ENCODE measurements at regions not wholly inside any gene's neighbourhood (a gene's known extent, or its start where the extent isn't known, plus 50 kb on each side); places are given as distances from the start of the nearest gene placed in this dataset.
A peak's percentile ranks its signal among the peaks of the same experiment; 100 is the strongest.

DNA sequence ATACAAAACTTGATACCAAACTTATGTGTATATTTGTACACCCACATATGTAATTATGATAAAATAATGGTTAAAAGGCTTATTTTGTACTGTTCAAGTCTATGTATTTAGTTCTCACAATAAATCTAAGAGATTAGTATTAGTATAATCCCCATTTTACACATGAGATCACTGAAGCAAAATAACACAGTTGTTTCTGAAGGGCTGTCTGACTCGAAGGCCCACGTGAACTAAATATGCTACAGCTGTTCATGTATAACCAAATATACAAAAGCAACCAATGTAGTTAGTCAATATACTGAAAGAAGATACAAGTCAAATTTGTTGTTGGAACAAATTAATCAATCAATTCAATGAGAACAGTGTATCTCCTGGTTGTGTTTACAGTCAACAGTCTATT is 959.2 kb downstream of the EPHA7 start:
- Histone ChIP-seq H3K4me3 (replicated peaks in 1 of 4; ENCODE audit: control extremely low read depth in 1 of 4, insufficient read depth in 1 of 4, low read depth in 3 of 4, low read length in 4 of 4) (no peak overlapping the region), H3K36me3 (ENCODE audit: control insufficient read depth, insufficient read depth, low read length) (no peaks in the 10 kb centered on the region), H3K27me3 (ENCODE audit: control insufficient read depth, insufficient read depth, low read length) (no peaks in the 10 kb centered on the region), H3K9ac (ENCODE audit: insufficient read depth, low read length) (no peak overlapping the region), H3K27ac (ENCODE audit: insufficient read depth, low read length) (no peak overlapping the region), H4K20me1 (ENCODE audit: control insufficient read depth, extremely low read depth, insufficient read depth, low read length) (no peaks in the 10 kb centered on the region), H3K4me1 (ENCODE audit: control insufficient read depth, extremely low read depth, insufficient read depth, low read length) (no peaks in the 10 kb centered on the region), H2AFZ (ENCODE audit: low read length) (no peak overlapping the region), H3K4me2 (ENCODE audit: extremely low read depth, insufficient read depth, low read length) (no peak overlapping the region), H3K79me2 (ENCODE audit: control insufficient read depth, insufficient read depth, low read length) (no peaks in the 10 kb centered on the region), H3K9me3 (ENCODE audit: control insufficient read depth, insufficient read depth, low read depth, low read length) (no peaks in the 10 kb centered on the region)
- TF ChIP-seq, protein P1, sequence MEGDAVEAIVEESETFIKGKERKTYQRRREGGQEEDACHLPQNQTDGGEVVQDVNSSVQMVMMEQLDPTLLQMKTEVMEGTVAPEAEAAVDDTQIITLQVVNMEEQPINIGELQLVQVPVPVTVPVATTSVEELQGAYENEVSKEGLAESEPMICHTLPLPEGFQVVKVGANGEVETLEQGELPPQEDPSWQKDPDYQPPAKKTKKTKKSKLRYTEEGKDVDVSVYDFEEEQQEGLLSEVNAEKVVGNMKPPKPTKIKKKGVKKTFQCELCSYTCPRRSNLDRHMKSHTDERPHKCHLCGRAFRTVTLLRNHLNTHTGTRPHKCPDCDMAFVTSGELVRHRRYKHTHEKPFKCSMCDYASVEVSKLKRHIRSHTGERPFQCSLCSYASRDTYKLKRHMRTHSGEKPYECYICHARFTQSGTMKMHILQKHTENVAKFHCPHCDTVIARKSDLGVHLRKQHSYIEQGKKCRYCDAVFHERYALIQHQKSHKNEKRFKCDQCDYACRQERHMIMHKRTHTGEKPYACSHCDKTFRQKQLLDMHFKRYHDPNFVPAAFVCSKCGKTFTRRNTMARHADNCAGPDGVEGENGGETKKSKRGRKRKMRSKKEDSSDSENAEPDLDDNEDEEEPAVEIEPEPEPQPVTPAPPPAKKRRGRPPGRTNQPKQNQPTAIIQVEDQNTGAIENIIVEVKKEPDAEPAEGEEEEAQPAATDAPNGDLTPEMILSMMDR (conservative IDR thresholded peaks at IDR 0.05 in 1 of 2, IDR thresholded peaks at IDR 0.05 in 1 of 2; ENCODE audit: low read depth in 1 of 2, low read length in 2 of 2), result no peak
- TF ChIP-seq EZH2 (IDR thresholded peaks at IDR 0.05; ENCODE audit: low read length, missing control alignments), result no peak
- DNase-seq (ENCODE audit: low read depth in 2 of 2), result peak in 1 of 2 donors; percentile 1

DNA sequence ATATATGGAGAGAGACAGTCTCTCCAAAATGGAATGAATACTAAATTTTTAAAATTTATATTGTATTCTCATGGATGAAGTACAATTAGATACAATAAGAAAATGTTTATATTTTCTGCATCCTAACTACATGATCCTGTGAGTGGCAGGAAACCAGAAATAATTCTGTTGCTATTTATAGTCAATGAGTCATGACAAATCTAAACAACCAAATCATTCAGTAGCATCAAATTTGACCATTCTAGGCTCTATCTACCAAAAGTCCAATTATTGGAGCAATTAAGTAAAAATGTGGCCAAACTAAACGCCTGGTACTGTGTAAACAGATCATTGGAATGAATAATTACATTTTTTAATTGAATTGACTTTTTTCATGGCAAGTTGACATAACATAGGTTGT is 959.8 kb downstream of the EPHA7 start:
- DNase-seq (ENCODE audit: low read depth in 2 of 2), result peak in 1 of 2 donors; percentile 3
- no peak overlapping the region for H3K9ac ChIP-seq (ENCODE audit: insufficient read depth, low read length)
- no peaks in the 10 kb centered on the region for H3K36me3 ChIP-seq (ENCODE audit: control insufficient read depth, insufficient read depth, low read length)
- H4K20me1 ChIP-seq (ENCODE audit: control insufficient read depth, extremely low read depth, insufficient read depth, low read length), result no peaks in the 10 kb centered on the region
- H3K4me1 ChIP-seq (ENCODE audit: control insufficient read depth, extremely low read depth, insufficient read depth, low read length), result no peaks in the 10 kb centered on the region
- no peak overlapping the region for H3K27ac ChIP-seq (ENCODE audit: insufficient read depth, low read length)
- TF ChIP-seq, protein P1 (conservative IDR thresholded peaks at IDR 0.05 in 1 of 2, IDR thresholded peaks at IDR 0.05 in 1 of 2; ENCODE audit: low read depth in 1 of 2, low read length in 2 of 2), result no peak
- TF ChIP-seq EZH2 (IDR thresholded peaks at IDR 0.05; ENCODE audit: low read length, missing control alignments), result no peak
- H3K9me3 ChIP-seq (ENCODE audit: control insufficient read depth, insufficient read depth, low read depth, low read length), result no peaks in the 10 kb centered on the region
- no peak overlapping the region for H3K4me3 ChIP-seq (replicated peaks in 1 of 4; ENCODE audit: control extremely low read depth in 1 of 4, insufficient read depth in 1 of 4, low read depth in 3 of 4, low read length in 4 of 4)
- no peak overlapping the region for H2AFZ ChIP-seq (ENCODE audit: low read length)
- H3K4me2 ChIP-seq (ENCODE audit: extremely low read depth, insufficient read depth, low read length), result no peak overlapping the region
- no peaks in the 10 kb centered on the region for H3K27me3 ChIP-seq (ENCODE audit: control insufficient read depth, insufficient read depth, low read length)
- H3K79me2 ChIP-seq (ENCODE audit: control insufficient read depth, insufficient read depth, low read length), result no peaks in the 10 kb centered on the region

DNA sequence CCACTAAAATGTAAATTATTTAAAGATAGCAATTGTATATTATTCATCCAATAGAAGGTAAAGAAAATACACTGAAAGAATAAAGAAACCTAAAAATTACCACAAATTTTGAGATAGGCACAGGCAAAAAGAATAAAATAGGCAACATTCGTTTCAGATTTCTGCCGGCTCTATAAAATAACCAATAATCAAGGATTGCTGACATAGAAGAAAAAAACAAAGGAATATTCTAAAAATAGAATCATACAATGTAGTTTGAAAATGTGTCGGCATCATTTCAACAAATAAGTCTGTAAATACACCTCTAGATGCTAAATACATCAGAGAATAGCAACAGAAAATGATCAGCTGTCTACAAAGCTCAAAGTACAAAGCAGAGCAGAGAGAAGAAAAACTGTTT is 973.3 kb downstream of the EPHA7 start:
- H3K27ac ChIP-seq (ENCODE audit: insufficient read depth, low read length), result no peak overlapping the region
- H3K9ac ChIP-seq (ENCODE audit: insufficient read depth, low read length), result no peak overlapping the region
- H3K4me2 ChIP-seq (ENCODE audit: extremely low read depth, insufficient read depth, low read length), result no peak overlapping the region
- H4K20me1 ChIP-seq (ENCODE audit: control insufficient read depth, extremely low read depth, insufficient read depth, low read length), result no peaks in the 10 kb centered on the region
- no peaks in the 10 kb centered on the region for H3K36me3 ChIP-seq (ENCODE audit: control insufficient read depth, insufficient read depth, low read length)
- H2AFZ ChIP-seq (ENCODE audit: low read length), result no peak overlapping the region
- no peaks in the 10 kb centered on the region for H3K9me3 ChIP-seq (ENCODE audit: control insufficient read depth, insufficient read depth, low read depth, low read length)
- no peak overlapping the region for H3K4me3 ChIP-seq (replicated peaks in 1 of 4; ENCODE audit: control extremely low read depth in 1 of 4, insufficient read depth in 1 of 4, low read depth in 3 of 4, low read length in 4 of 4)
- TF ChIP-seq, protein P1 (conservative IDR thresholded peaks at IDR 0.05 in 1 of 2, IDR thresholded peaks at IDR 0.05 in 1 of 2; ENCODE audit: low read depth in 1 of 2, low read length in 2 of 2), result no peak
- TF ChIP-seq EZH2 (IDR thresholded peaks at IDR 0.05; ENCODE audit: low read length, missing control alignments), result no peak
- no peaks in the 10 kb centered on the region for H3K27me3 ChIP-seq (ENCODE audit: control insufficient read depth, insufficient read depth, low read length)
- no peaks in the 10 kb centered on the region for H3K79me2 ChIP-seq (ENCODE audit: control insufficient read depth, insufficient read depth, low read length)
- H3K4me1 ChIP-seq (ENCODE audit: control insufficient read depth, extremely low read depth, insufficient read depth, low read length), result no peaks in the 10 kb centered on the region
- DNase-seq (ENCODE audit: low read depth in 2 of 2), result no peak

All from fibroblast of lung (primary cell).